Tibial nerve (tissue), 4 donors: ENCODE measurements at regions not wholly inside any gene's neighbourhood (a gene's known extent, or its start where the extent isn't known, plus 50 kb on each side); places are given as distances from the start of the nearest gene placed in this dataset.

Source experiments
- DNase-seq, 2 donors: peaks; one replicate each; pipeline ENCODE4 v3.0.0-alpha.2; 2019; ENCODE audit warnings: low spot score in 2 of 2
- H3K27ac ChIP-seq, 4 donors: fragments of 200-600 bp; sonication (generic) in 3 of 4; one replicate each; pipeline ENCODE4 v1.5.1; 2017 to 2019; ENCODE audit warnings: mild to moderate bottlenecking in 1 of 4
- H3K27me3 ChIP-seq, 2 donors: fragments of 200-600 bp; sonication (generic) in 1 of 2; one replicate each; pipeline versions ENCODE4 v1.5.1 to v1.6.0; 2017 to 2019
- H3K36me3 ChIP-seq, 3 donors: fragments of 200-600 bp; sonication (generic); one replicate each; pipeline ENCODE4 v1.5.1; 2018 to 2019
- H3K4me1 ChIP-seq, 4 donors: fragments of 200-600 bp; sonication (generic) in 3 of 4; one replicate each; pipeline ENCODE4 v1.5.1; 2017 to 2019
- H3K4me3 ChIP-seq, 4 donors: fragments of 200-600 bp; sonication (generic) in 3 of 4; one replicate each; pipeline ENCODE4 v1.5.1; 2017 to 2019; ENCODE audit warnings: mild to moderate bottlenecking in 1 of 4, moderate library complexity in 1 of 4
- H3K9me3 ChIP-seq, 4 donors: fragments of 200-600 bp; sonication (generic) in 3 of 4; one replicate each; pipeline ENCODE4 v1.5.1; 2017 to 2019
- CTCF ChIP-seq, 5 experiments: fragments of 200-600 bp in 3 of 5; fragments of 450-650 bp in 2 of 5; sonication (generic) in 3 of 5; IDR thresholded peaks; one replicate each; pipeline ENCODE4 v1.5.1; 2016 to 2019; ENCODE audit warnings: antibody characterized with exemption in 5 of 5, mild to moderate bottlenecking in 3 of 5, moderate library complexity in 2 of 5
- EP300 ChIP-seq, 2 donors: sonication (generic); formaldehyde crosslinking; IDR thresholded peaks; one replicate each; pipeline ENCODE4 v1.6.1; 2017; ENCODE audit warnings: antibody characterized with exemption in 2 of 2, mild to moderate bottlenecking in 1 of 2
- POLR2A ChIP-seq, 2 donors: fragments of 450-650 bp; IDR thresholded peaks; one replicate each; pipeline ENCODE4 v1.6.1; 2017; ENCODE audit warnings: antibody characterized with exemption in 2 of 2, mild to moderate bottlenecking in 2 of 2, moderate library complexity in 2 of 2
- WGBS, 2 donors: methylation state at CpG; one replicate each; pipeline ENCODE4 v1.1.5; 2018; 5-methylcytosine and 5-hydroxymethylcytosine counted together

- Histone ChIP-seq H3K4me3 (no peak overlapping the region), H3K4me1 (peaks cover 0 to 13% (median 4%) of the 10 kb centered on the region in 4 donors), H3K27ac (no peak overlapping the region), H3K36me3 (no peaks in the 10 kb centered on the region), H3K27me3 (no peaks in the 10 kb centered on the region), H3K9me3 (no peaks in the 10 kb centered on the region)
- 79 to 81% methylated on average over 2 of the region's 2 CpGs for WGBS, 2 donors
- no peak for DNase-seq
- TF ChIP-seq POLR2A (IDR thresholded peaks at IDR 0.05): no peak
Observed at GRCh38 chr6:148653138-148653776, 93.6 kb upstream of the UST start.

GRCh38 chr6:148657048-148657447 is 89.8 kb upstream of the UST start:
- Histone ChIP-seq H3K27me3 (no peaks in the 10 kb centered on the region), H3K9me3 (peaks cover 0 to 9% (median 0%) of the 10 kb centered on the region in 4 donors), H3K4me3 (no peak overlapping the region), H3K36me3 (no peaks in the 10 kb centered on the region), H3K4me1 (peaks cover 0 to 3% (median 1%) of the 10 kb centered on the region in 4 donors), H3K27ac (no peak overlapping the region)
- no peak for DNase-seq
- WGBS, 2 donors: 86 to 89% methylated on average over 4 of the region's 4 CpGs
- TF ChIP-seq CTCF (IDR thresholded peaks at IDR 0.05) (no peak), POLR2A (IDR thresholded peaks at IDR 0.05) (no peak), EP300 (IDR thresholded peaks at IDR 0.05) (peak in 1 of 2 donors; percentile 85)

GRCh38 chr6:148658681-148659430 is 88.0 kb upstream of the UST start:
- Histone ChIP-seq H3K4me3 (no peak overlapping the region), H3K4me1 (no peaks in the 10 kb centered on the region), H3K36me3 (no peaks in the 10 kb centered on the region), H3K9me3 (peaks cover 0 to 12% (median 0%) of the 10 kb centered on the region in 4 donors), H3K27me3 (no peaks in the 10 kb centered on the region), H3K27ac (no peak overlapping the region)
- TF ChIP-seq EP300 (IDR thresholded peaks at IDR 0.05) (no peak), CTCF (IDR thresholded peaks at IDR 0.05) (no peak), POLR2A (IDR thresholded peaks at IDR 0.05) (no peak)
- WGBS, 2 donors: 70 to 78% methylated on average over 2 of the region's 2 CpGs
- DNase-seq: no peak

- Histone ChIP-seq H3K27me3 (no peaks in the 10 kb centered on the region), H3K4me1 (no peaks in the 10 kb centered on the region), H3K4me3 (no peak overlapping the region), H3K27ac (no peak overlapping the region), H3K36me3 (no peaks in the 10 kb centered on the region), H3K9me3 (peaks cover 0 to 66% (median 6%) of the 10 kb centered on the region in 4 donors)
- TF ChIP-seq CTCF (IDR thresholded peaks at IDR 0.05) (no peak), POLR2A (IDR thresholded peaks at IDR 0.05) (no peak)
- DNase-seq: no peak
Observed at GRCh38 chr6:148667395-148667794, 79.4 kb upstream of the UST start.

- no peaks in the 10 kb centered on the region for H3K27me3 ChIP-seq
- no peak overlapping the region for H3K4me3 ChIP-seq
- WGBS, 2 donors: 79 to 90% methylated on average over 8 of the region's 8 CpGs
- peaks cover 0 to 67% (median 8%) of the 10 kb centered on the region in 4 donors for H3K9me3 ChIP-seq
- TF ChIP-seq CTCF (IDR thresholded peaks at IDR 0.05) (no peak), EP300 (IDR thresholded peaks at IDR 0.05) (no peak), POLR2A (IDR thresholded peaks at IDR 0.05) (no peak)
- no peaks in the 10 kb centered on the region for H3K4me1 ChIP-seq
- H3K27ac ChIP-seq: no peak overlapping the region
- H3K36me3 ChIP-seq: no peaks in the 10 kb centered on the region
- DNase-seq: no peak
Observed at GRCh38 chr6:148671085-148671484, 75.7 kb upstream of the UST start.
